ENCODE measurements at regions not wholly inside any gene's neighbourhood (a gene's known extent, or its start where the extent isn't known, plus 50 kb on each side); places are given as distances from the start of the nearest gene placed in this dataset.

DNA sequence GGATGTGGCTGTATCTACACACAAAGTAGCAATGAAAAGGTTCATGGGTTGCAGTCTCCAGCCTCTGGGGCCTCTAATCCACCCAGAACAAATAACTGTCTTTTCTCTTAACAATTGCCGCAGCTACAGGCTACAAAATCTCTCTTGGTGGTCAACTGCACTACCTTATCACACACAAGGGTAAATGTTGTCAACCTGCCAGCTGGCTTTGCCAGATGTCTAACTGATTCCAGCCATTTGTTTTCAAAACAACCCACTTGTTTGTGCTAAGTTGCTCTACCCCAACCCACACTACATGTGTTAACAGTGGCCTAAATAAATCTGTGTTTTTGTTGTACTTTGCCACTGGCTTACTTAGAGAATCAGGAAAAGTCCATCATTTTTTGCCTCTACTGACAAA, 447.3 kb downstream of the TAFA4 start:
- no peak for DNase-seq (ENCODE audit: extremely low spot score)
- WGBS = 81% methylated on average over 1 of the region's 1 CpG
- H3K27me3 ChIP-seq = no peaks in the 10 kb centered on the region
- H3K27ac ChIP-seq (replicated peaks in 1 of 4) = no peak overlapping the region
- H3K9me3 ChIP-seq = no peaks in the 10 kb centered on the region
- H3K4me1 ChIP-seq = peaks cover 0 to 14% (median 4%) of the 10 kb centered on the region in 4 donors
- H3K4me3 ChIP-seq = no peak overlapping the region
- intact Hi-C loops (cut with DNase I) = no loop called here
- H3K36me3 ChIP-seq = no peaks in the 10 kb centered on the region
- TF ChIP-seq POLR2A (IDR thresholded peaks at IDR 0.05; ENCODE audit: low read depth) (no peak), EP300 (IDR thresholded peaks at IDR 0.05) (no peak), POLR2AphosphoS5 (IDR thresholded peaks at IDR 0.05) (no peak)
- TF ChIP-seq, protein P1, sequence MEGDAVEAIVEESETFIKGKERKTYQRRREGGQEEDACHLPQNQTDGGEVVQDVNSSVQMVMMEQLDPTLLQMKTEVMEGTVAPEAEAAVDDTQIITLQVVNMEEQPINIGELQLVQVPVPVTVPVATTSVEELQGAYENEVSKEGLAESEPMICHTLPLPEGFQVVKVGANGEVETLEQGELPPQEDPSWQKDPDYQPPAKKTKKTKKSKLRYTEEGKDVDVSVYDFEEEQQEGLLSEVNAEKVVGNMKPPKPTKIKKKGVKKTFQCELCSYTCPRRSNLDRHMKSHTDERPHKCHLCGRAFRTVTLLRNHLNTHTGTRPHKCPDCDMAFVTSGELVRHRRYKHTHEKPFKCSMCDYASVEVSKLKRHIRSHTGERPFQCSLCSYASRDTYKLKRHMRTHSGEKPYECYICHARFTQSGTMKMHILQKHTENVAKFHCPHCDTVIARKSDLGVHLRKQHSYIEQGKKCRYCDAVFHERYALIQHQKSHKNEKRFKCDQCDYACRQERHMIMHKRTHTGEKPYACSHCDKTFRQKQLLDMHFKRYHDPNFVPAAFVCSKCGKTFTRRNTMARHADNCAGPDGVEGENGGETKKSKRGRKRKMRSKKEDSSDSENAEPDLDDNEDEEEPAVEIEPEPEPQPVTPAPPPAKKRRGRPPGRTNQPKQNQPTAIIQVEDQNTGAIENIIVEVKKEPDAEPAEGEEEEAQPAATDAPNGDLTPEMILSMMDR (IDR thresholded peaks at IDR 0.05) = no peak

DNA sequence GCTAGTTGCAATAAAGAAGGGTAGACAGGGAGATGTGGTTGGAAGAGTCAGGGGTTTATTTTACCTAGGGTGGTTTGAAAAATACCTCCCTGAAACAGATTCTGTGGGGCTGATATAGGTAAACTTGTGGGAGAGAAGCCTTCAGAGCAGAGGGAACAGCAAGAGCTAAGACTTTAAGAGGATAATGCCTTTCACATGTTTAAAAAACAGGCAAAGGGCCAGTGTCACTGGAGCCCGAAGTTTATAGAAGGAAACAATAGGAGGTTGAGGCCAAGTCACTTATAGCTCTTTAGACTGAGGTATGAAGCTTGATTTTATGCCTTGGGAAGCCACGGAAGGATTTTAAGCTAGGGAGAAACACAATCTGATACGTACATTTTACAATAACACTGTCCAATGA, 448.7 kb downstream of the TAFA4 start:
- intact Hi-C loops (cut with DNase I) = no loop called here
- H3K9me3 ChIP-seq = no peaks in the 10 kb centered on the region
- WGBS = 56% methylated on average over 3 of the region's 3 CpGs

DNA sequence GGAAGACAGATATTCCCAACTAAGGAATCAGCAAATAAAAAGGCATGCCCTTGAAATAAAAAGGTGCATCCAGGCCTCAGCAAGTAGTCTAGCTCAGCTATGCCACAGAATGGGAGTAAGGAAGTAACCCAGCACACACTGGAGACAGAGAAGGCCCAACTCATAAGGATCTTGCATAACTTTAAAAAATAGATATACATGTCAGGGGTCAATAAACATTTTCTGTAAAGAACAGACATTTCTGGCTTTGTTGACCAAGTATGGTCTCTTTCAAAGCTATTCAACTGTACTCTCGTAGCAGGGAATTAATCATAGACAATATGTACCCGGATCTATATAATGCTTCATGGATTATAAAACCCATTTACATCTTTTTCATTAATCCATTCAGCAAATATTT, 449.3 kb downstream of the TAFA4 start:
- intact Hi-C loops (cut with DNase I) = no loop called here
- H3K27me3 ChIP-seq = no peaks in the 10 kb centered on the region
- H3K4me1 ChIP-seq = peaks cover 0 to 14% (median 4%) of the 10 kb centered on the region in 4 donors
- no peaks in the 10 kb centered on the region for H3K36me3 ChIP-seq
- TF ChIP-seq POLR2AphosphoS5 (IDR thresholded peaks at IDR 0.05) = no peak
- TF ChIP-seq POLR2A (IDR thresholded peaks at IDR 0.05; ENCODE audit: low read depth) = no peak
- TF ChIP-seq, protein P1 (IDR thresholded peaks at IDR 0.05) = no peak
- TF ChIP-seq EP300 (IDR thresholded peaks at IDR 0.05) = no peak
- no peaks in the 10 kb centered on the region for H3K9me3 ChIP-seq
- no peak overlapping the region for H3K4me3 ChIP-seq
- WGBS = 58% methylated on average over 2 of the region's 2 CpGs
- no peak for DNase-seq (ENCODE audit: extremely low spot score)
- no peak overlapping the region for H3K27ac ChIP-seq (replicated peaks in 1 of 4)

More for the DNA sequence above, 448.7 kb downstream of the TAFA4 start:
- TF ChIP-seq, protein P1 (IDR thresholded peaks at IDR 0.05) = no peak
- no peak for TF ChIP-seq POLR2A (IDR thresholded peaks at IDR 0.05; ENCODE audit: low read depth)
- TF ChIP-seq POLR2AphosphoS5 (IDR thresholded peaks at IDR 0.05) = no peak
- no peak for TF ChIP-seq EP300 (IDR thresholded peaks at IDR 0.05)
- Histone ChIP-seq H3K27ac (replicated peaks in 1 of 4) (no peak overlapping the region), H3K4me1 (peaks cover 0 to 14% (median 4%) of the 10 kb centered on the region in 4 donors), H3K36me3 (no peaks in the 10 kb centered on the region), H3K27me3 (no peaks in the 10 kb centered on the region), H3K4me3 (no peak overlapping the region)
- no peak for DNase-seq (ENCODE audit: extremely low spot score)

DNA sequence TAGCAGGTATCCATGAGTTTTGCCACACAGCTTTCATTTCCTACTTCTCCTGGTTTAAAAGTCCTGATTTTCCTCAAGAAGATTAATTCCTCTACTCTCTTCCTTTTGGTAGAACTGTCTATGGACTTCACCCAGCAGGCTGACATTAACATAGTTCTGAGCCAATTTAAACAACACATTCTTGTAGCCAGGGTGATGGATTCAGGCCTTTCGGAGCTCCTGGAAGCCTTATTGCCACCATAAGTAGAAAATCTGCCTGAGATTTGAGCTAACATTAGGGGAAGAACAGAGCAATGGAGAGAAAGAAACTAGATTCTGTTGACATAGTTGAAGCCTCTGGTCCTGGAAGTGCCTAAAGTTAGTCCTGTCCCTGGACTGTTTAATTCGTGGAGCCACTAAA, 449.8 kb downstream of the TAFA4 start:
- intact Hi-C loops (cut with DNase I) = no loop called here
- WGBS = 41% methylated on average over 2 of the region's 2 CpGs
- TF ChIP-seq POLR2AphosphoS5 (IDR thresholded peaks at IDR 0.05) = no peak
- TF ChIP-seq POLR2A (IDR thresholded peaks at IDR 0.05; ENCODE audit: low read depth) = no peak
- TF ChIP-seq, protein P1 (IDR thresholded peaks at IDR 0.05) = no peak
- no peak for TF ChIP-seq EP300 (IDR thresholded peaks at IDR 0.05)
- Histone ChIP-seq H3K9me3 (no peaks in the 10 kb centered on the region), H3K27ac (replicated peaks in 1 of 4) (no peak overlapping the region), H3K4me1 (peaks cover 0 to 14% (median 4%) of the 10 kb centered on the region in 4 donors), H3K27me3 (no peaks in the 10 kb centered on the region), H3K4me3 (no peak overlapping the region), H3K36me3 (no peaks in the 10 kb centered on the region)
- no peak for DNase-seq (ENCODE audit: extremely low spot score)

DNA sequence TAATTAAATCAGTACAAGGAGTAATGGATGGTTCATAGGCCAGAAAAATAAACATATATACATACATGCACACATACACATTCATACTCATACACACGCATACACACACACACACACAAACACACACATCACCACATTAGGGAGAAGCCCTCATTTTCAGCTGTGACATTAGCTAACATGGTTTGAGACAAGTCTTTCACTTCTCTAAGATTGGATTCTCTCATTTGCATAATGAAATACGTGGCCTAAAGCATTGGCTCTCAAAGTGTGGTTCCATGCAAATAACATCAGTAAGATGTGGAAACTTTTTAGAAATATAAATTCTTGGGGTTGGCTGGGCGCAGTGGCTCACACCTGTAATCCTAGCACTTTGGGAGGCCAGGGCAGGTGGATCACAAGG, 452.6 kb downstream of the TAFA4 start:
- intact Hi-C loops (cut with DNase I) = no loop called here
- peaks cover 0 to 14% (median 4%) of the 10 kb centered on the region in 4 donors for H3K4me1 ChIP-seq
- H3K27me3 ChIP-seq = no peaks in the 10 kb centered on the region
- H3K27ac ChIP-seq (replicated peaks in 1 of 4) = no peak overlapping the region
- H3K4me3 ChIP-seq = no peak overlapping the region
- H3K9me3 ChIP-seq = no peaks in the 10 kb centered on the region
- DNase-seq (ENCODE audit: extremely low spot score) = no peak
- TF ChIP-seq, protein P1 (IDR thresholded peaks at IDR 0.05) = no peak
- no peak for TF ChIP-seq POLR2AphosphoS5 (IDR thresholded peaks at IDR 0.05)
- TF ChIP-seq POLR2A (IDR thresholded peaks at IDR 0.05; ENCODE audit: low read depth) = no peak
- WGBS = 94% methylated on average over 3 of the region's 3 CpGs
- no peaks in the 10 kb centered on the region for H3K36me3 ChIP-seq
